22Rv1 (cell line): ENCODE measurements at regions not wholly inside any gene's neighbourhood (a gene's known extent, or its start where the extent isn't known, plus 50 kb on each side); places are given as distances from the start of the nearest gene placed in this dataset.

Experiments used
- CTCF ChIP-seq: fragments of 450-650 bp; IDR thresholded peaks from 2 replicates; pipeline ENCODE4 v1.5.1; 2017; ENCODE audit warnings: mild to moderate bottlenecking
- ZFX ChIP-seq: fragments of 450-650 bp; IDR thresholded peaks from 2 replicates; pipeline ENCODE4 v1.6.1; 2017; ENCODE audit warnings: antibody characterized with exemption, borderline replicate concordance

GRCh38 chr14:25667387-25667786 lies 617.4 kb upstream of the STXBP6 start:
- TF ChIP-seq CTCF (no peak), ZFX (no peak)
